ENCODE measurements at regions not wholly inside any gene's neighbourhood (a gene's known extent, or its start where the extent isn't known, plus 50 kb on each side); places are given as distances from the start of the nearest gene placed in this dataset.

- H3K36me3 ChIP-seq: no peaks in the 10 kb centered on the region
- no peaks in the 10 kb centered on the region for H3K27me3 ChIP-seq
- H3K27ac ChIP-seq: no peak overlapping the region
- 60% methylated on average over 1 to 3 of the region's 3 CpGs for WGBS, 2 donors (ENCODE audit: low coverage in 1 of 2)
- no peaks in the 10 kb centered on the region for H3K9me3 ChIP-seq
- peaks cover 0 to 19% (median 0%) of the 10 kb centered on the region in 3 donors for H3K4me1 ChIP-seq
- TF ChIP-seq POLR2A (IDR thresholded peaks at IDR 0.05) (no peak), EP300 (IDR thresholded peaks at IDR 0.05) (no peak), POLR2AphosphoS5 (IDR thresholded peaks at IDR 0.05) (no peak)
- TF ChIP-seq, protein P1, sequence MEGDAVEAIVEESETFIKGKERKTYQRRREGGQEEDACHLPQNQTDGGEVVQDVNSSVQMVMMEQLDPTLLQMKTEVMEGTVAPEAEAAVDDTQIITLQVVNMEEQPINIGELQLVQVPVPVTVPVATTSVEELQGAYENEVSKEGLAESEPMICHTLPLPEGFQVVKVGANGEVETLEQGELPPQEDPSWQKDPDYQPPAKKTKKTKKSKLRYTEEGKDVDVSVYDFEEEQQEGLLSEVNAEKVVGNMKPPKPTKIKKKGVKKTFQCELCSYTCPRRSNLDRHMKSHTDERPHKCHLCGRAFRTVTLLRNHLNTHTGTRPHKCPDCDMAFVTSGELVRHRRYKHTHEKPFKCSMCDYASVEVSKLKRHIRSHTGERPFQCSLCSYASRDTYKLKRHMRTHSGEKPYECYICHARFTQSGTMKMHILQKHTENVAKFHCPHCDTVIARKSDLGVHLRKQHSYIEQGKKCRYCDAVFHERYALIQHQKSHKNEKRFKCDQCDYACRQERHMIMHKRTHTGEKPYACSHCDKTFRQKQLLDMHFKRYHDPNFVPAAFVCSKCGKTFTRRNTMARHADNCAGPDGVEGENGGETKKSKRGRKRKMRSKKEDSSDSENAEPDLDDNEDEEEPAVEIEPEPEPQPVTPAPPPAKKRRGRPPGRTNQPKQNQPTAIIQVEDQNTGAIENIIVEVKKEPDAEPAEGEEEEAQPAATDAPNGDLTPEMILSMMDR (IDR thresholded peaks at IDR 0.05): no peak
- no peak overlapping the region for H3K4me3 ChIP-seq
- no peak for ATAC-seq
These were observed 56.0 kb upstream of the MAGED1 start for GRCh38 chrX:51837451-51837850.

- no peaks in the 10 kb centered on the region for H3K36me3 ChIP-seq
- no peak overlapping the region for H3K4me3 ChIP-seq
- WGBS, 2 donors (ENCODE audit: low coverage in 1 of 2): 17 to 32% methylated on average over 2 to 3 of the region's 3 CpGs
- no peaks in the 10 kb centered on the region for H3K27me3 ChIP-seq
- no peak for TF ChIP-seq EP300 (IDR thresholded peaks at IDR 0.05)
- TF ChIP-seq POLR2A (IDR thresholded peaks at IDR 0.05): no peak
- no peak for TF ChIP-seq POLR2AphosphoS5 (IDR thresholded peaks at IDR 0.05)
- TF ChIP-seq, protein P1 (IDR thresholded peaks at IDR 0.05): no peak
- H3K9me3 ChIP-seq: no peaks in the 10 kb centered on the region
- H3K4me1 ChIP-seq: peaks cover 0 to 19% (median 0%) of the 10 kb centered on the region in 3 donors
- no peak for ATAC-seq
- no peak overlapping the region for H3K27ac ChIP-seq
These were observed 55.5 kb upstream of the MAGED1 start for GRCh38 chrX:51837921-51838320.
